CD4-positive, alpha-beta T cell treated with Interferon gamma for 1 hour (primary cell): ENCODE measurements at regions not wholly inside any gene's neighbourhood (a gene's known extent, or its start where the extent isn't known, plus 50 kb on each side); places are given as distances from the start of the nearest gene placed in this dataset.
"Not testable (repeated sequence)": the region's sequence is repeated elsewhere in the genome, so short reads cannot be mapped to it uniquely, and the experiment has no call there.

Source experiments
- DNase-seq: peaks from one replicate; pipeline ENCODE4 v3.0.0-alpha.2; 2020

- DNase-seq: no peak
Observed at GRCh38 chr5:19285286-19285685, 702.7 kb downstream of the CDH18 start.

GRCh38 chr5:19287548-19288277 lies 700.3 kb downstream of the CDH18 start:
- DNase-seq: not testable (repeated sequence)

- DNase-seq: not testable (repeated sequence)
Observed at GRCh38 chr5:19288311-19288710, 699.7 kb downstream of the CDH18 start.

GRCh38 chr5:19297934-19298333 lies 690.1 kb downstream of the CDH18 start:
- no peak for DNase-seq

- no peak for DNase-seq
Observed at GRCh38 chr5:19301271-19301670, 686.7 kb downstream of the CDH18 start.

GRCh38 chr5:19314840-19315239 lies 673.2 kb downstream of the CDH18 start:
- no peak for DNase-seq

- no peak for DNase-seq
Observed at GRCh38 chr5:19319252-19319651, 668.7 kb downstream of the CDH18 start.

- DNase-seq: no peak
Observed at GRCh38 chr5:19322716-19323485, 665.1 kb downstream of the CDH18 start.

GRCh38 chr5:19334278-19334677 lies 653.7 kb downstream of the CDH18 start:
- DNase-seq: no peak

GRCh38 chr5:19342942-19343341 lies 645.1 kb downstream of the CDH18 start:
- no peak for DNase-seq

GRCh38 chr5:19352120-19352519 lies 635.9 kb downstream of the CDH18 start:
- DNase-seq: no peak

- DNase-seq: no peak
Observed at GRCh38 chr5:19369048-19369447, 619.0 kb downstream of the CDH18 start.

GRCh38 chr5:19369561-19369960 lies 618.4 kb downstream of the CDH18 start:
- DNase-seq: no peak

- no peak for DNase-seq
Observed at GRCh38 chr5:19370655-19371386, 617.2 kb downstream of the CDH18 start.

- no peak for DNase-seq
Observed at GRCh38 chr5:19388391-19388790, 599.6 kb downstream of the CDH18 start.

GRCh38 chr5:19401032-19401431 lies 587.0 kb downstream of the CDH18 start:
- no peak for DNase-seq

GRCh38 chr5:19406576-19407365 lies 581.2 kb downstream of the CDH18 start:
- DNase-seq: no peak

- no peak for DNase-seq
Observed at GRCh38 chr5:19408149-19408548, 579.9 kb downstream of the CDH18 start.

- no peak for DNase-seq
Observed at GRCh38 chr5:19411936-19412335, 576.1 kb downstream of the CDH18 start.
